Lung (tissue), 11 donors: ENCODE measurements at regions not wholly inside any gene's neighbourhood (a gene's known extent, or its start where the extent isn't known, plus 50 kb on each side); places are given as distances from the start of the nearest gene placed in this dataset.

Experiments used
- ATAC-seq: fragments of 200-7000 bp; cut with Tn5 transposase; one replicate; pipeline ENCODE4 v1.9.1; 2020; ENCODE audit warnings: moderate number of reproducible peaks; ENCODE audit not compliant: insufficient read depth, low FRiP score
- DNase-seq, 3 donors: peaks; one replicate each; pipeline ENCODE4 v3.0.0-alpha.2; 2013 to 2017
- H3K27ac ChIP-seq, 2 donors: one replicate each; pipeline ENCODE4 v1.5.1; 2013; ENCODE audit warnings: mild to moderate bottlenecking in 2 of 2, moderate library complexity in 2 of 2, control low read depth in 1 of 2, inconsistent platforms in 1 of 2, low read depth in 1 of 2, low read length in 1 of 2
- H3K27me3 ChIP-seq, 3 donors: one replicate each; pipeline ENCODE4 v1.5.1; 2013; ENCODE audit warnings: low read length in 2 of 3; ENCODE audit not compliant: control insufficient read depth in 3 of 3, insufficient read depth in 3 of 3
- H3K36me3 ChIP-seq, 4 donors: one replicate each; pipeline ENCODE4 v1.5.1; 2013; ENCODE audit warnings: low read length in 4 of 4, mild to moderate bottlenecking in 1 of 4, moderate library complexity in 1 of 4; ENCODE audit not compliant: control insufficient read depth in 4 of 4, insufficient read depth in 4 of 4
- H3K4me1 ChIP-seq, 5 donors: one replicate each; pipeline ENCODE4 v1.5.1; 2013; ENCODE audit warnings: low read length in 5 of 5, mild to moderate bottlenecking in 2 of 5, moderate library complexity in 1 of 5; ENCODE audit not compliant: control insufficient read depth in 5 of 5, insufficient read depth in 5 of 5
- H3K4me3 ChIP-seq: one replicate; pipeline ENCODE4 v1.5.1; 2013; ENCODE audit warnings: mild to moderate bottlenecking, control low read depth, moderate library complexity
- H3K9ac ChIP-seq, 2 donors: one replicate each; pipeline ENCODE4 v1.5.1; 2013; ENCODE audit warnings: low read length in 2 of 2, control low read depth in 1 of 2; ENCODE audit not compliant: insufficient read depth in 1 of 2
- H3K9me3 ChIP-seq, 4 donors: one replicate each; pipeline ENCODE4 v1.5.1; 2013; ENCODE audit warnings: low read length in 3 of 4, mild to moderate bottlenecking in 1 of 4, moderate library complexity in 1 of 4; ENCODE audit not compliant: control insufficient read depth in 4 of 4, insufficient read depth in 3 of 4
- WGBS, 2 donors: extraction: QIAGEN DNeasy Blood & Tissue Kit; methylation state at CpG; one replicate each; pipeline ENCODE4 v1.1.7; 2013; 5-methylcytosine and 5-hydroxymethylcytosine counted together
- TF ChIP-seq, protein P1 (sequence below): IDR thresholded peaks from 2 replicates; pipeline ENCODE4 v1.5.1; 2012; ENCODE audit warnings: mild to moderate bottlenecking; ENCODE audit errors: control extremely low read depth, extremely low read depth
- donor health status: control.
- donor health status: control.
- donor health status: Bipolar disorder and iron deficiency.
- donor health status: healthy.
- donor health status: DM: yes; HTN: yes; CAD: no.

DNA sequence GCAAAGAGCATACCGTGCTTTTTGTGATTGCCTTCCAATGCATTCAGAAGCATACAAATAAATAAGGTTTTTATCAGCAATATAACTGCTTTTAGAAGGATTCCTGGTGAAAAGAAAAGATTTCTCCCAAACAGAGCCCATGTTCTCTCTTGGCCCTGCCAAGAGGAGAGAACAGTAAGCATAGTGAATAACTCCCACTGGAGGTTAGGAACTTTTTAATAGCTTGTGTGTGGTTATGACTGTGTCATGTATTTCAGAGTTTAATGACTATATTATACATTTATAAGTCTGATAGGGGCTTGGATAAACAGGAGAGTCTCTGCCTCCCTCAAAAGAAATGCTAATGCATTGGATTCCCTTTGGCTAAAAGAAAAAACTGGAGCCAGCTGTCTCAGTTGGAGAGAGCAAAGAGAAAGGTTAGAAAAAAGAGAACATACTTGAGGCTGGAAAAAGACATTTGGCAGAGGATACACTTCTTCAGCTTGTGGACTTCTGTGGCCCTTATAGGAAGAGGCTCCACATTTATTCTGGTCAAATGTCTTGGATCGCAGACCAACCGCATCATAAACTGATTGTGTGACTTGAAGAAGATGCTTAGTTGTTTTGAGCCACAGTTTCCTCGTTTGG is 63.0 kb upstream of the SPRED2 start:
- Histone ChIP-seq H3K9me3 (no peaks in the 10 kb centered on the region), H3K9ac (no peak overlapping the region), H3K4me3 (no peak overlapping the region), H3K4me1 (no peaks in the 10 kb centered on the region), H3K27me3 (no peaks in the 10 kb centered on the region), H3K36me3 (no peaks in the 10 kb centered on the region), H3K27ac (no peak overlapping the region)
- no peak for ATAC-seq
- WGBS, 2 donors, result 76 to 89% methylated on average over 4 of the region's 4 CpGs
- TF ChIP-seq, protein P1, sequence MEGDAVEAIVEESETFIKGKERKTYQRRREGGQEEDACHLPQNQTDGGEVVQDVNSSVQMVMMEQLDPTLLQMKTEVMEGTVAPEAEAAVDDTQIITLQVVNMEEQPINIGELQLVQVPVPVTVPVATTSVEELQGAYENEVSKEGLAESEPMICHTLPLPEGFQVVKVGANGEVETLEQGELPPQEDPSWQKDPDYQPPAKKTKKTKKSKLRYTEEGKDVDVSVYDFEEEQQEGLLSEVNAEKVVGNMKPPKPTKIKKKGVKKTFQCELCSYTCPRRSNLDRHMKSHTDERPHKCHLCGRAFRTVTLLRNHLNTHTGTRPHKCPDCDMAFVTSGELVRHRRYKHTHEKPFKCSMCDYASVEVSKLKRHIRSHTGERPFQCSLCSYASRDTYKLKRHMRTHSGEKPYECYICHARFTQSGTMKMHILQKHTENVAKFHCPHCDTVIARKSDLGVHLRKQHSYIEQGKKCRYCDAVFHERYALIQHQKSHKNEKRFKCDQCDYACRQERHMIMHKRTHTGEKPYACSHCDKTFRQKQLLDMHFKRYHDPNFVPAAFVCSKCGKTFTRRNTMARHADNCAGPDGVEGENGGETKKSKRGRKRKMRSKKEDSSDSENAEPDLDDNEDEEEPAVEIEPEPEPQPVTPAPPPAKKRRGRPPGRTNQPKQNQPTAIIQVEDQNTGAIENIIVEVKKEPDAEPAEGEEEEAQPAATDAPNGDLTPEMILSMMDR, result no peak
- DNase-seq, result peak in 1 of 3 donors; percentile 19

DNA sequence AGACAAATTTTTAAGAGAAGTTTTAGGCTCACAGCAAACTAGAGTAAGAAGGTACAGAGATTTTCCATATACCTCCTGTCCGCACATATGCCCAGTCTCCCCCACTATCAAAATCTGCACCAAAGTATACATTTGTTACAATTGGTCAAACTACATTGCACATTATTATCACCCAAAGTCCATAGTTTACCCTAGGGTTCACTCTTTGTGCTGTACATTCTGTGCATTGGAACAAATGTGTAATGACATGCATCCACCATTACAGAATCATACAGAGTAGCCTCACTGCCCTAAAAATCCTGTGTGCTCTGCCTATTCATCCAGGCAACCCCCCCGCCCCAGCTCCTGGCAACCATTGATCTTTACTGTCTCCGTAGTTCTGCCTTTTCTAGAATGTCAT is 61.7 kb upstream of the SPRED2 start:
- no peak overlapping the region for H3K4me3 ChIP-seq
- no peaks in the 10 kb centered on the region for H3K4me1 ChIP-seq
- no peaks in the 10 kb centered on the region for H3K9me3 ChIP-seq
- no peak for DNase-seq
- 74 to 96% methylated on average over 3 of the region's 3 CpGs for WGBS, 2 donors
- H3K27ac ChIP-seq, result no peak overlapping the region
- no peak for ATAC-seq
- TF ChIP-seq, protein P1, result no peak
- H3K27me3 ChIP-seq, result no peaks in the 10 kb centered on the region
- no peak overlapping the region for H3K9ac ChIP-seq
- H3K36me3 ChIP-seq, result no peaks in the 10 kb centered on the region

DNA sequence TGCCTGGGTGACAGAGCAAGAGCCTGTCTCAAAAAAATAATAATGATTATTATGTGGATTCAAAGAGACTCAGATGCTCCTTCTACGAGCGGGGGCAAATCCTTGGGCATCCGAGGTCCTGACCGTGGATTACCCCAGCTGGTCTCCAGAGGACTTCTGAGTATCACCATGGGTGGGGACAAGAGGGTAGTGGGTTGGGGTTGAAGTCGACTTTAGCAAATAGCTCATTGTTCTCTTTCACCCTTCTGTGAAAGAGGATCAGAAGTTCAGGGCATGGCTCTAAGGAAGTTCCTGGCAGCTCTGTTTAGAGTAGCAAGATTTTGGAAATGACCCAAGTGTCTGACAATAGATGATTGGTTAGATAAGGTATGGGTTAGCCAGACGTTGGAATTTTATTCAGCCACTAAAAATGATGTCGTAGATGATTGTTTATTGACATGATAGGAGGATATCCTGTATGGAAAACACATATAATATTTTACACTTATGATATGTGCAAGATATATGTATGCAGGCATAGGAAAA is 59.0 kb upstream of the SPRED2 start:
- Histone ChIP-seq H3K9me3 (peaks cover 0 to 11% (median 0%) of the 10 kb centered on the region in 4 donors), H3K27me3 (no peaks in the 10 kb centered on the region), H3K9ac (no peak overlapping the region), H3K4me3 (no peak overlapping the region), H3K4me1 (peaks cover 0 to 2% (median 0%) of the 10 kb centered on the region in 5 donors), H3K27ac (no peak overlapping the region), H3K36me3 (no peaks in the 10 kb centered on the region)
- ATAC-seq, result no peak
- TF ChIP-seq, protein P1, result no peak
- WGBS, 2 donors, result 52 to 63% methylated on average over 7 of the region's 7 CpGs
- DNase-seq, result peak in 1 of 3 donors; percentile 20
